HG02840 (cell line): ENCODE measurements at regions not wholly inside any gene's neighbourhood (a gene's known extent, or its start where the extent isn't known, plus 50 kb on each side); places are given as distances from the start of the nearest gene placed in this dataset.

Source experiments
- ATAC-seq: cut with Tn5 transposase; IDR thresholded peaks from one replicate; pipeline ENCODE4 v1.9.1; 2021; ENCODE audit warnings: mild to moderate bottlenecking, moderate library complexity, moderate number of reproducible peaks; ENCODE audit not compliant: unreplicated experiment, low FRiP score

- no peak for ATAC-seq
Observed at GRCh38 chr5:87095787-87096186, 171.9 kb upstream of the RASA1 start.

GRCh38 chr5:87097664-87098063 lies 170.0 kb upstream of the RASA1 start:
- ATAC-seq, result no peak

DNA sequence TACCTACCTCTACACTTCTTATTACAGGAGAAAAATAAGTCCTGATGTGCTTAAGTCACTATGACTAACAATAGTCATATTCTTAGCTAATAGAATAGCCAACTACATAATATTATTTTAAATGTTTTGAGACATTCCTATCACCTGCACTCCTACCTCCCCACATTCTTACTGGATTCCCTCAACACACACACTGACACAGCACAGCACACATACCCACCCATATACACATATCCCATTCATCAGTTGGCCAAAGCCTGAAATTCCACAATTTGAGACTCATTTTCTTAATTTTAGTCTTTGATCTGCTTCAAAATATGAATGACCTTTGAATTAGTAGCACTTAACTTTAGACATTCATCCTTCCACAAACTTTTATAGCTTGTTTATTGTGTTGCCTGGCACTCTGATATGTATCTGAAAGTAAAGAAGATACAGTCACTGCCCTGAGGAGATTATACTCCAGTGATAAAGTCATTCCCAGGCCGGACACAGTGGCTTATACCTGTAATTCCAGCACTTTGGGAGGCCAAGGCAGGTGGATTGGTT lies 168.3 kb upstream of the RASA1 start:
- ATAC-seq, result no peak

DNA sequence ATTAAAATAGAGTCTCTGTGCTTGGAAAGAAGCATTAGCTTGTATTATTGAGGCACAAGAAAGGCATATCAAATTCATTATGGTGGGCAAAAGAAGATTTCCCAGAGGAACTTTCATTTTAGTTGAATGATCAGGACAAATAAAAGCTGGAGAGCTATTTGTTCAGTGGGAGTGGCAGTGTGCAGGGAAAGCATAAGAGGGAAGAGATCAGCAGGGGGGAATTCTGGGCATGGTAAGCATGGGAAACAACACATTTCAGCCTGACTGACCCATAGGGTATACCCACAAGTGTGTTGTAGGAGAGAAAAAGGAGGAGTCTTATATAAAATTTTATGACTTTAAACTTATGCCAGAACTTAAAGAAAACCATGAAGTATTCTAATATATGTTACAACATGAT lies 167.7 kb upstream of the RASA1 start:
- no peak for ATAC-seq

- no peak for ATAC-seq
Observed at GRCh38 chr5:87101321-87101720, 166.4 kb upstream of the RASA1 start.

- ATAC-seq, result no peak
Observed at GRCh38 chr5:87102841-87103240, 164.8 kb upstream of the RASA1 start.

- peak; percentile 99 for ATAC-seq
Observed at GRCh38 chr5:87103616-87104287, 163.9 kb upstream of the RASA1 start.

- ATAC-seq, result no peak
Observed at GRCh38 chr5:87105577-87105976, 162.1 kb upstream of the RASA1 start.

DNA sequence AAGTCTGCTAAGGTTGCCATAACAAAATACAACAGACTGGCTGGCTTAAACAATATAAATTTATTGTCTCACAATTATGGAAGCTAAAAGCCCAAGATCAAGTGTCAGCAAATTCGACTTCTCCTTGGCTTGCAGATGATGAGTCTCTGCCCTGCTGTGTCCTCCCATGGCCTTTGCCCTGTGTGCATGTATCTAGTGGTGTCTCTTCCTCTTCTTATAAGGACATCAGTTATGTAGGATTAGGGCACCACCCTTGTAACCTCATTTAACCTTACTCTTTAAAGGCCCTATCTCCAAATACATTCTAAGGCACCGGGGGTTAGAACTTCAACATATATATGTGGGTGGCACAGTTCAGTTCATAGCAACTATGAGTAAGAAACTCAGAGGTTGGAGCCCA lies 157.9 kb upstream of the RASA1 start:
- ATAC-seq, result no peak

DNA sequence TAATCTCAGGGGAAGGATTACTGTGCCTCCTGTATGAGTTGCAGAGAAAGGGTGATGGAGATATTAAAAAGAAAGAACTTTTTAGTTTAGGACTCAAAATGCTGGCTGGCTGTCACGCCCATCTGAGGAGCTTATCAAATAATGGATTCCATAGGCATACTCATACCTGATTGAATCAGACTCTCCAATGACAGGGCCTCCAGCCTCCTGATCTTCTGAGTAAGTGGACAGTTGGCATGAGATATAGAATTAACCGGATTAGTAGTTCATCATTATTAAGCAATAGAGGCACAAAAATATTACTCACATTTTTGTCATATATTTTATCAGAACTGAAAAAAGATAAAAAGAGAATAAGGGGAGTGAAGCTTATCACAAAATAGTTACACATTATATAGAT lies 157.0 kb upstream of the RASA1 start:
- ATAC-seq, result no peak

GRCh38 chr5:87113861-87114260 lies 153.8 kb upstream of the RASA1 start:
- no peak for ATAC-seq

DNA sequence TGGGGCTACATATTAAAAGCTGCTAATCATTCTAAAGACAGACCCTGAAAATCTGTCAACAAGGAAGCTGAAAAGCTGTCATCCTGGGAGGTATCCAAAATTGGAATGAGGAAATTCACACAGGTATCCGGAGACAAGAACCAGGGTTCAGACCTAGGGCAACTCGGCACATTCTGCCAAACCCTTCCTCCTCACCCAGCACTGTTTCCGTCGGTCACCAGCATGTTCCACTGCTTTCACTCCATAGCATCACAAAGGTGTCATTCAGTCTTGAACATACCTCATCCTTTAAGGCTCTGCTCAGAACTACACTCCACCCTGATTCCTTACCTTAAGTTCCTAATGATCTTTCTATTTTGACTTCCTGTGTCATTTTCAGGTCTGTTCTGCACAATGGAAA lies 153.1 kb upstream of the RASA1 start:
- ATAC-seq, result no peak

DNA sequence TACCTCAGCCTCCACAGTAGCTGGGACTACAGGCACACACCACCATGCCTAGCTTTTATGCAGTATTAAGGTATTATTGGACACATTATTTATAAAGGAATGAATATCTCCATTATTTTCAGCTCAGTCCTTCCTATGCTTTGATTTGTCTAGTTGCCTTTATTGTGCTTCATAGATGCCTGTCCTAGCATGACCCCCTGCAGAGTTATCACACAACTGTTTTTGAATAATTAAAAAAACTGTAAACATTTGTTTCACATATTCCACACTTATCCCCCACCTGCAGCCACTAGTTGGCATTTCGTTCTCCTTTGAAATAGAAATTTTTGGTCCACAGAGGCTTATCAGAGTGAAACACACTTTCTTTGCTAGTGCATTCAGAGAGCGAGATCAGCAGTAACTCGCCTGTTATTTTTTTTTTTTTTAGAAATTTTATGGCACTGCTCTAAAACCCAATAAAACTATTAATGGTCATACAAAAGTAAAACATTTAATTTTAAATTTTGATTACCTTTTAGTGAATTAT lies 151.8 kb upstream of the RASA1 start:
- ATAC-seq, result no peak

GRCh38 chr5:87116825-87117512 lies 150.7 kb upstream of the RASA1 start:
- peak; percentile 83 for ATAC-seq

DNA sequence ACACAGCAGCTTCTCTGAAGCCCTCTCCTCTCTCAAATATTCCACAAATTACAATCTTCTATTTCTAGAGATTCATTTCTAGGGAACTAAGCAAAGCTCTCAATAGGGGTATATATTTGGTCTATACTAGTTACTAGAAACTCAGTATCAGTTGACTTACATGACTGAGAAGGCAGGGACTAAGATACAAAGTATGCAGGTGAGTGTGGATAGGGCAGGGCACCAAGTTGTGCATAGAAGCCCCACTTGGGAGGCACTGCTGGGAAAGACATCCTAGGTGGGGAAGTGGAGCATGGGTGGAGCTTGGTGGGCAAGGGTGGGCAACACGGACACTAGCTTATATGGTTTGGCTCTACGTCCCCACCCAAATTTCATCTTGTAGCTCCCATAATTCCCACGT lies 148.1 kb upstream of the RASA1 start:
- no peak for ATAC-seq

- no peak for ATAC-seq
Observed at GRCh38 chr5:87120518-87121303, 147.0 kb upstream of the RASA1 start.

DNA sequence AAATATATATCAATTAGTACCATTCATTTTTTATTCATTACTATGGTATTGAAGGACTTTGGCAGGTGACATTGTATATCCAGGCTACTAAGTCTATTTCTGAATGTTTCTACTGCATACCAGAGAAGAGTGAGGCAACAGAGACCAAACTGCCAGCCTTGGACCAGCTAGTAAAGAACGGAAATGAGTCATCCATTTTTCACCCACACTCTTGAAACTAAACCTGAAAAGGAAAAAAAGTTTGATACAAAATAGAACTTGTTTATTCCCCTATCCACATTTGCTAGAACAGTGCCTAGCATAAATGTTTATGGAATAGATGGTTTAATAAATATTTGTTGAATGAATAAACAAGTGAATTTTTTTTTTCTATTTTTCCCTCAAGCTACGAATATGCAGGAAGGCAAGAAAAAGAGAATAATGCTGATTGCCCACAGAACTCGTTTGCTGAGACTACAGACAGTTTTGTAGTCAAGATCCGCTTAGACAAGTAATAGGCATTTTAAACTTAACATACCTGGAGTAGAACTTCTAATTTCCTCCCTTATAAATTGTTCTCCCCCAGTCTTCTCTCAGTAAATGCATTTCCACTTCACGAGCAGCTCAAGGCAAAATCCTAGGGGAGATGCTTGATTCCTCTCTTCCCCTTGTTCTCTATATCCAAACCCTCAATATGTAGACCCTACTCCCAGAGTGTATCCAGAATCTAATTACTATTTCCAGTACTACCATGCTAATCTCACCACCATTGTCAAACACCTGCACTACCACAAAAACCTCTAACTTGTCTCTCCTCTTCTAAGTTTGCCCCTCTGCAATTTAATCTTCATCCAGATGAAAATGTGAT lies 146.2 kb upstream of the RASA1 start:
- ATAC-seq, result peak; percentile 73

DNA sequence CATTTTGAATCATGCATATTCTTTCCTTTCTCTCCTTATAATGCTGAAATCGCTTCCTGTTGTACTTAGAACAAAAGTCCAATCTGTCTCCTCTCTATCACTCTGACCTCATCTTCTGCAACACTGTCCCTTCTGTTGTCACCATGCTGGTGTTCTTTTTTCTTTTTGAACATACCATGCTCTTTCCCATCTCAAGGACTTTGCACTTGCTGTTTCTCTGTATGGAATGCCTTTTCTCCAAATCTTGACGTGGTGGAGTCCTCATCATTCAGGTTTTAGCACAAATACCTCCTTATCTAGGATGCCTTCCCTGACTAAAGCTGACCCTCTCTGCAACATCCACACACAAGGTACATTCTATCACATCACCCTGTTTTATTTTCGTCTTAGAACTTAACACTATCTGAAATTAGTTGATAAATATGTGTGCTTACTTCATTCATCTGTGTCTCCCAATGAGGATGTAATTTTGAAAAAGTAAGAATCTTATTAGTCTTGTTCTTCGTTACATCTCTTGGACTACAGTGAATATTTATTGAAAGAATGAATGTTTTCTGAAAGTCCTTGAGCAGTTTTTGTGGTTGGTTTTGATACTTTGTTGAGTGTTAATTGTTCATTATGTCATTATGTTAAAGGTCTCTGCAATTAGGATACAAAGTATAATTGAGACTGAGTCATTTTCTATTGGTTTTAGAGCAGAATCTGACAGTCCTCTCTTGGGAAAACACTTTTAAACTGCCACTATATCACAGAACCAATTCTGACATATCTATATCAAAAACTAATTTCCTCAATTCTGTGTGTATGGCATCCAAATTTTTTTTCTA lies 145.3 kb upstream of the RASA1 start:
- no peak for ATAC-seq

DNA sequence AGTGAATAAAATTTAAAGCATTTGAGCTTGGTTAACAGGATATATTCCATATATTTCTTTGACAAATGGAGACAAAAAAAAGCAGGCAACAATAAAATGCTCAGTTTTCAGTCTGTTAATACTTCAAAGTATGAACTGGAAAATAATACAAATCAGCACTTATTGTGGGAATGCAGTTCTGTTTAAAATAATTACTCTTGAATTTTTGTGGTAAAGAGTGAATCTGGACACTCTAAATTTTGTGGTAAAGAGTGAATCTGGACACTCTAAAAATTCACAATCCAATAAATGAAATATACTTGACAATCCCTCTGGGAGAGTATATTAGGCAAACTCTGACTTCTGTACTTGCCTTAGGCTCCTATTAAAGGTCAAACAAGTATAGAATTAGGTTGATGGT lies 141.9 kb upstream of the RASA1 start:
- ATAC-seq, result no peak
